HG02981 (cell line): ENCODE measurements at regions not wholly inside any gene's neighbourhood (a gene's known extent, or its start where the extent isn't known, plus 50 kb on each side); places are given as distances from the start of the nearest gene placed in this dataset.

Experiments
- ATAC-seq: cut with Tn5 transposase; IDR thresholded peaks from one replicate; pipeline ENCODE4 v1.9.1; 2021; ENCODE audit warnings: mild to moderate bottlenecking, moderate library complexity; ENCODE audit not compliant: unreplicated experiment

DNA sequence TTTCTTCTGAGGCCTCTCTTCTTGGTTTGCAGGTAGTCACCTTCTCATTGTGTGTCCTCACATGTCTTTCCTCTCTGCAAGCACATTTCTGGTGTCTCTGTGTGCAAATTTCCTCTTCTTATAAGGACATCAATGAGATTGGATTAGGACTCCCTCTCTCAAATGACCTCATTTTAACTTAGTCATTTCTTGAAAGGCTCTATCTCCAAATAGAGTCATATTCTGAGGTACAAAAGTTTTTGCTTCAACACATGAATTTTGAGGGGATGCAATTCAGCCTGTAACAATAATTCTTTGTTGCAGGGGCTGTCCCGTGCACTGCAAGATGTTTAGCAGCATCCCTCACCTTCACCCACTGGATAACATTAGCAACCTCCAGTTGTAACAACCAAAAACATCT, 115.0 kb upstream of the DCBLD2 start:
- ATAC-seq, result no peak

GRCh38 chr3:99013777-99014315, 112.4 kb upstream of the DCBLD2 start:
- ATAC-seq, result no peak

GRCh38 chr3:99013077-99013476, 111.6 kb upstream of the DCBLD2 start:
- no peak for ATAC-seq

DNA sequence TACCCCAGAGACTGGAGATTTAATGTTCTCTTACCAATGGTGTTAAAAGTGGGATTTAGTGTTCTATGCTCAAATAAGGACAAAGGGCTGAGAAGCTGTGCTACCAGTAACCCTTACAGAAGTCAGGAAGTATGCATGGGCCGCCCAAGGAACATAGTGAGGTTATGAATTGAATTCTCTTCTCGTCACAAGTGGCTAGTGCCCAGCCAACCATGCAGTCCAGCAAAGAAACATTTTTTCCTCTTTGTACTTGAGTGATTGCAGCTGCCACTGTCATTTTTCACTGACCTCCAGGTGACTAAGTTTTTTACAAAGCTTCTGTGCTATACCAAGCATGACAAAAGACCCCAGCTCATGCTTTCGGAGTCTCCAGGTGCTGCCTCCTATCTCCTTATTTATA, 110.6 kb upstream of the DCBLD2 start:
- ATAC-seq, result peak; percentile 77

DNA sequence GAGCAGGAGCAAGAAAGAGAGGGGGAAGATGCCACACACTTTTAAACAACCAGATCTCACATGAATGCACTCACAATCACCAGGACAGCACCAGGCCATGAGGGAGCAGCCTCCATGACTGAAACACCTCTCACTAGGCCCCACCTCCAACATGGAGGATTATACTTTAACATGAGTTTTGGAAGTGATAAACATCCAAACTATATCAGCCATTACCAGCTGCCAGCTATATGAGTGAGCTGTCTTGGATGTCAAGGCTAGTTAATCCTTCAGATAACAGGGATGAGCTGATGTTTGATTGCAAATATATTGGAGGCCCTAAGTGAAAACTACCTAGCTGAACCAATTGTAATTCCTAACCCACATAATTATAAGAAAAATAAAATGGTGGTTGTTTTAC, 108.4 kb upstream of the DCBLD2 start:
- no peak for ATAC-seq

GRCh38 chr3:99006686-99007085, 105.2 kb upstream of the DCBLD2 start:
- no peak for ATAC-seq

GRCh38 chr3:98999675-99000074, 98.2 kb upstream of the DCBLD2 start:
- no peak for ATAC-seq

DNA sequence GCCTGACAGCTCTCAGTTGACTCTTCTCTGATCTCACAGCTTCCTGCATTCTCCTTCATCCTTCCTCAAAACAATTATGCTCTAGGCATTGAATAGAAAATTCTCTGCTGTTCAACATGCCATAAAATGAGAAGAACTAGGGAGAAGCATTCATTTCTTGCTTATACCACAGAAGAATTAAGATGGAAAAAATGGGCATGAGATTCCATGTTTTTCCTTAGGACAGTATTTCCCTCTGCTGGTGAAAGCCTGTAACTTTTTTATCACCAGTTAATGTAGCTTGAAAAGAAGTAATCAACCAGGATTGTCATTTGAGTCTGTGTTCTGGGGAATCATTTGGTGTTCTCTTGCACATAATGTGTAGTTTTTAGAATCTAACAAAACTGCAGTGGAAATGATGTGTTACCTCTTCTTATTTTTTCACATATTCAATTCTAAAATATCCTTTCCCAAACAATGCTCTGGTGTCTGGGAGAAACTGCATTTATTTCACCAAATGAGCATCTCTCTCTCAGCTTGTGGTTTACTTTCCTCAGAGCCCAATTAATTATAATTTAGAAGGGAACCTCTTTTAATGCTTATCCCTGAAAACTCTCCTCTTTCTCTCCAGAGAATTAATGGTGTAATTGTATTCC, 92.8 kb upstream of the DCBLD2 start:
- no peak for ATAC-seq

DNA sequence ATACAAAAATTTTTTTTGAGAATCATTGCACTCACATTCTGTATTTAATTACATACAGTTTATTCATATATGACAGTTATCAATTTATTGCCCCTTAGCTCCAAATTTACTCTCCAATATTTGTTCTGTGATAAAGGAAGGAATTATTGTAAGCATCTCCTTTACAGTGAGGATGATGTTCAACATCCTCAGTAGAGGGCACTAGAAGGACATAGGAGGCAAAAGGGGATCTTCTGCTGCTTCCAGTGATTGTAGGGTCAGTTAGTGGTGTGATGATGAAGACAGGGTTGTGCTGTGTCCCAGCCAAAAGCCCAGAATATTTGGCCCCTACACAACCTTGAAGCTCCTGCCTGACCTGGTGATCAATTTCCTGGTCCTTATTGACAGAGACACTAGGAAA, 89.9 kb upstream of the DCBLD2 start:
- no peak for ATAC-seq

GRCh38 chr3:98990657-98991056, 89.2 kb upstream of the DCBLD2 start:
- ATAC-seq, result no peak

- ATAC-seq, result no peak
Observed at GRCh38 chr3:98986073-98986472, 84.6 kb upstream of the DCBLD2 start.

GRCh38 chr3:98985431-98985830, 83.9 kb upstream of the DCBLD2 start:
- ATAC-seq, result no peak

GRCh38 chr3:98984024-98984423, 82.5 kb upstream of the DCBLD2 start:
- ATAC-seq, result no peak

- ATAC-seq, result no peak
Observed at GRCh38 chr3:98982351-98982750, 80.9 kb upstream of the DCBLD2 start.

DNA sequence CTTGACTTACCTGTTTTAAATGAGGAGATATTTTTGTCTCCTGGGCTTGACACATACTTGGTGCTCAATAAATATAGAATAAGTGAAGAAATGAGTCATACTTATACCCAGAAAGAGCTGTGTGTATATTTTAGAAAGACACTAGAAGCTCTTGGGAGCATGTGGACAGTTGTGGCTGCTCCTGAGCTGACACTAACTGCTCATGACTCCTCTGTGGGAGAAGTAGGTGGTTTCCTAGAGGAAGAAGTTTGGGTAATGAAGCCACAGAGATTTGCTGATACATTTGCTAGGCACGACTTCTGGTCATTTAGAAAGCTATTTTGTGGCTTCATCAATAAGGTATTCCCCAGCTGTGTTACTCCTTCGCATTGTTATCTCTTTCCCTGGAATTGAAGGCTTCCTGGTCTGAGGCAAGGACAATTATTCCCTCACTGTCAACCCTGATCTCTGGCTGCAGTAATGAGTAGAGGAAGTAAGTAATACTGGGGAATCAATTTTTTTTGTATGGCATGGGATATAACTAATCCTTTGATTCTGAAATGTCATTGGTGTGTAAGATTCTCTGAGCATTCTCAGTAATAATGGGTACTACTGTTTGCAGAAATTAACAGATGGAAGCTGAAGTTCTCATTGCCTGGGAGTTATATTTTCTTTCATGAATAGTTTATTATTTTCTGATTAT, 79.6 kb upstream of the DCBLD2 start:
- ATAC-seq, result peak; percentile 72

- ATAC-seq, result no peak
Observed at GRCh38 chr3:98979296-98979695, 77.8 kb upstream of the DCBLD2 start.

DNA sequence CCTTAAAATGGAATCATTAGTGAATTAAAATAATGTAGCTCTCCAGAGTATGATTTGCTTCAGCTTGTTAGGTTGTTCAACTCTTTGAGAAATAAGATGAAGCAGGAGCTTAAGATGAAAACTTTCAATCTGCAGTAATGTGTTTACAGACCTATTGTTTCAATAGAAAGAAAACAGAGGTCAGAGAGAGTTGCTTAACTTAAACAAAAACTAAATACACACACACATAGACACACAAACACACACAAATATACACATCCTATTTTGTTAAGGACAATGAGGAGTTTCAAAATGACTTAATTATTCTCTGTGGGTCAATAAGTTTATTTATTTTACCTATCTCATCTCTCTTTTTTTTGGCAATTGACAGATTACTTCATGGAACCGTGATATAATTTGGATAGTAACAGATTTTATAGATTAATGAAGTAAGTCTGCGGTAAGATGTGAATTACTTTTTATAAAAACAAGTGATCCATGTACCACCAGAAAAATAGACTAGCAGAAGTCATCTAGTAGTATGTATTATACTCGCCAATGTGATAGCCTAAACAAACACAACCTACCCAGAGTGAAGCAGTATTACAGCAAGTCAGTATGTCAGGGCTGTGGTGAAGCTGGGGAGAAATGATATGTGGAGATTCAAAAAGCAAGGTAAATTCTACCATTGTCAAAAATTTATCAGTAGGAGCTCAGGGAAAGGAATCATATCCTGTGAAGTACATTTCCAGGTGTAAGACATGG, 76.7 kb upstream of the DCBLD2 start:
- no peak for ATAC-seq

DNA sequence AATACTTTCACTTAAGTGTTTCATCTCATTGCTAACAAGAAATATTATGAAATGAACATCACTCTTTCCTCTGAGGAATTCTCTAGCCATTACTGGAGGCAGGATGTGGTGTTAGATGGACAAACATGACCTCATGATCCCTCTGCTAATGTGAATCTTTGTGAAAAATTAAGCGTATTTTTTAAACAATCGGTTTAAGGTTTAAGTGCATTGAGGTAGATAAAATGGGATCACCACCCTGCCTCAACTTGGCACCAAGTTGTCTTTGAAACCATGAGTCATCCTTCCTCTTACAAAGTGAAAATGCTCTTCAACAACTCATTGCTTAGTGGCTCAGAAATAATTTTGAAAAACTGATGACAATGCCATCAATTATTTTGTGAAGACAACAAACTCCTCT, 76.0 kb upstream of the DCBLD2 start:
- no peak for ATAC-seq

DNA sequence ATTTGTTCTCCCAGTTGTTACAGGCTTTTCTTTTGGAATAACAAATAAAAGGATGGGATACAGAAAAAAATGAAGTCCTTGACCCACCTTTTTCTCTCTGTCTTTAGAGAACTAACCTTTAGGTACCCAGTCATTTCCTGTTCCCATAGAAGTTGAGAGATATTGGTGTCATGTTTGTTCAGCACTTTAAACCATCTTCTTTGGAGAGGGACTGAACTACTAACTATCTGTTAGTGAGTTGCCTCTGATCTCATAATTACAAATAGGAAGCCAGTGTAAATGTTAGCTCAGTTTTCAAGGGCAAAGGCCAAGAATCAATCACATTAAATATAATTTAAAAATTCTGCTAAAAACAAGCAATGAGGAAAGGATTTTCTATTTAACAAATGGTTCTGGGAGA, 72.9 kb upstream of the DCBLD2 start:
- ATAC-seq, result no peak

- ATAC-seq, result no peak
Observed at GRCh38 chr3:98972720-98973119, 71.2 kb upstream of the DCBLD2 start.

- no peak for ATAC-seq
Observed at GRCh38 chr3:98972155-98972554, 70.7 kb upstream of the DCBLD2 start.

- no peak for ATAC-seq
Observed at GRCh38 chr3:98971169-98971681, 69.7 kb upstream of the DCBLD2 start.
